HG03575 (cell line): ENCODE measurements at regions not wholly inside any gene's neighbourhood (a gene's known extent, or its start where the extent isn't known, plus 50 kb on each side); places are given as distances from the start of the nearest gene placed in this dataset.
"Not testable (repeated sequence)": the region's sequence is repeated elsewhere in the genome, so short reads cannot be mapped to it uniquely, and the experiment has no call there.

Experiments used
- ATAC-seq: cut with Tn5 transposase; IDR thresholded peaks from one replicate; pipeline ENCODE4 v1.9.1; 2021; ENCODE audit not compliant: unreplicated experiment, insufficient number of reproducible peaks, low FRiP score; ENCODE audit errors: extremely low read depth

DNA sequence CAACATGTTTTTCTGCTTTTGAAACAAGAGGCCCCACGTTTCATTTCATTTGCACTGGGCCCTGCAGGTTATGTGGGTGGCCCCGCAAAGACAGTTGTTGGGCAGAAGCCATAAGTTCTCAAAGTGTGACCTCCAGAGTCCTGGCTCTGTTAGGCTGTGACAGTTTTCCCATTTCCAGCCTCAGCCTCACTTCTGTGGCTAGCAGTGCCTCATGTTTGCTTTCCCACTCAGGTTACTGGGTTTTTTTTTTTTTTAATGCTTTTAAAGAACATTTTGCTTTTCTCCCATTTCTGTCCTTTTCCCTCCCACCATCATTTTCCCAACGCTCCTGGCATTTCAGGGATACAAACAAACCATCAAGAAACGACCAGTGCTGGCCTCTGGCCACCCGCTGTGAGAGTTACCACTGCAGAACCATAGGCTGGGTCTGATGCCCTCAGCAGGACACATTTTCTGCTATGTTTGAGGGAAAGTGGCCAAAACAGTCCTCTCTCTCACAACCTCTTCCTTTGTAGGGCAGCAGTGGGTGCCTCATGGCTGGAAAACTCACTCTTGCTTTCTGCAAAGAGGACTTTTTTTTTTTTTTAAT lies 159.0 kb upstream of the MPHOSPH6 start:
- ATAC-seq: no peak

DNA sequence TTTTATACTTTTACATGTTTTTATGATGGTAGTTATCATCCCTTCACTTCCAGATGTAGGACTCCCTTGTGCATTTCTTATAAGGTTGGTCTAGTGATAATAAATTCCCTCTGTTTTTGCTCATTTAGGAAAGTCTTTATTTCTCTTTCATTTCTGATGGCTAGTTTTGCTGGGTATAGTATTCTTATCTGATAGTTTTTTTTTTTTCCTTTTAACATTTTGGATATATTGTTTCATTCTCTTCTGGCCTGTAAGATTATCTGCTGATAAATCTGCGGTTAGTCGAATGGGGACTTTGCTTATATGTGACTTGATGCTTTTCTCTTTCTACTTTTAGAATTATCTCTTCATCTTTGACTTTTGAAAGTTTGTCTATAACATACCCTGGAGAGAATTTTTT lies 153.1 kb upstream of the MPHOSPH6 start:
- ATAC-seq: no peak

DNA sequence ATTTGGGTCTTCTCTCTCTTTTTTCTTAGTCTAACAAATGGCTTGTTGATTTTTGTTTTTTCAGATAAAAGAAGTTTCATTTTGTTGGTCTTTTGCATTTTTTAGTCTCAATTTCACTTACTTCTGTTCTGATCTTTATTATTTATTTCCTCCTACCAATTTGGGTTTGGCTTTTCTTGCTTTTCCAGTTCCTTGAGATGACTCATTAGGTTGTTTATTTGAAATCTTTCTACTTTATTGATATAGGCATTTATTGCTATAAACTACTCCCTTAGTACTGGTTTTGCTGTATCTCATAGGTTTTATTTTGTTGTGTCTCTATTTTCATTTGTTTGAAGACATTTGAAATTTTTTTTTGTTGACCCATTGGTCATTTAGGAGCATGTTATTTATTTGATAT lies 152.2 kb upstream of the MPHOSPH6 start:
- no peak for ATAC-seq

DNA sequence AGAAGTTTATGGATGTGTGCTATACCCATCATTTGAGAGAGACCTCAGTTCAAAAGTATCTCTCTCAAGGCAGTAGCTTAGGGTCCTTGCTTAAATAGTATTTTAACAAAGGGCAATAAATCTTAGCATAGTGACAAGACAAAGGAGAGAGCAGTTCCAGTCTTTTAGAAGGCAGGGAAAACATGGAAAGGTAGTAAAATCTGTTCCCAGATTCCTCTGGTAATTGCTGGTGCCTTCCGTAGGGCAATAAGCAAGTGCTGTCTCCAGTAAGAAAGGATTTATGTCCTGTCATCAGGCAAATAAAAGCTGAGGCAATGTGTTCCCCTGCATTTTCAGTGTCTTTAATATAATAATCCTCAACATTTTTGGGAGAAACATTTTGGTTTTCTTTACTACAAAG lies 149.0 kb upstream of the MPHOSPH6 start:
- ATAC-seq: no peak

DNA sequence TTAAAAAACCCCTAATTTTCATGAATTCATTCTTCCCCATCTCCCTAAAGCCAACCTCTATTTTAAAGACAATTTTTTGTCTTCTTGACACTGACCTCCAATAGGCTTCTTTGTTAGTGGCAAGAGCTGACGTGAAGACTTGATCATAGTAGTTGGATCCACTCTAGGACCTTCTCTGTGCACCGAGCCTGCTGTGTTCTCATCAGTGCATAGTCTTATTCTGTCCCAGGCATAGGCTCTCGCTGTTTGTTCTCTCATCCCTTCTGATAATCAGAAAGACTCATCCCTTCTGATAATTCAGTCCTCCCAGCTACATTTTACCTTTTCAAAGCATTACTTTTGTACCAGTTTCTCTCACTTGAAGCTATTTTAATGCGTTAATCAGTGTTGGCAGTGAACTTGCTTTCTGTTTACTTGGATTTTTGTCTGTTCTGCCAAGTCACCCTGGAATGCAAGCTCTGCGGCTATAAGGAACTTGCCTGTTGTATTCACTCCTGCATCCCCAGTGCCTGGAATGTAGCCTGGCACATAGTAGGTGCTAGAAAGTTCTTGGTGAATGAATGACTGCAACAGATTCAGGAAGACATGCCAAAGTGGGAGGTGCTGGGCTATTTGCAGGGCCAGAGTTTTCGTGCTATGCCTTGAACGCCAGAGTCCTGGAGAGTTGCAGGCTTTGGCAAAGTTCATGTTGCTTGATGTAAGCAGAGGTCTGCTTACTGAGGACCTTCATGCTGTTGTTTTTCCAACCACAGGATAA lies 147.6 kb upstream of the MPHOSPH6 start:
- ATAC-seq: no peak

DNA sequence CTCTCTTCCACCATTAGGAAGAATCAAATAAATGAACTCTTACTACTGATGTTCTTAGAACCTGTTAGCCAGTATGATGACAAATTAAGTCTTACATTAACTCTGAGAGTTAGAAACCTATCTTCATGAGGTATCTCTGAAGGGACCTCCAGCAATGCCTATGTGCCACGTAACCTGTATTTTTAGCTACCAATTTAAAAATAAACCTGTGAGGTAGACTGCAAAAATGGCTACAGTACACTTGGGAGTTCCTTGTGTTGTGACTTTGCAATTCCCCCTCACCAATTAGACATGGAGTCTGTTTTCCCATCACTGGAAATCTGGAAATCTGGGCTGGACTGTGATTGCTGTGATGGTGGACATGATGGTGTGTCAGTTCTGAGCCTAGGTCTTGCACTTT lies 143.7 kb upstream of the MPHOSPH6 start:
- no peak for ATAC-seq

DNA sequence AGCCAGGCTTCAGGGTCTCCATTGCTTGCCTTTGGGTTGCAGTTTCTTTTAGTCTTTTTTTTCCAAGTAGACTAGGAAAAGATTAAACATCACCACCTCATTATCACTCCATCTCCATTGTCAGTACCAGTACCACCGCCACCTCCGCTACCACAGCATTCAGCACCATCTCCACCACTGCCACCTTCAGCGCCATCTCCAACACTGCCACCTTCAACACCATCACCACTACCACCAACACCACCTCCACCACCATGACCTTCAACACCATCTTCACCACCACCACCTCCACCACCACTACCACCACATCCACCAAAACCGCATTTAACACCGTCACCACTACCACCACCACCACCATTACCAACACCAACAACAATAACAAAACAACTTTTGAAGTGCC lies 141.5 kb upstream of the MPHOSPH6 start:
- no peak for ATAC-seq

DNA sequence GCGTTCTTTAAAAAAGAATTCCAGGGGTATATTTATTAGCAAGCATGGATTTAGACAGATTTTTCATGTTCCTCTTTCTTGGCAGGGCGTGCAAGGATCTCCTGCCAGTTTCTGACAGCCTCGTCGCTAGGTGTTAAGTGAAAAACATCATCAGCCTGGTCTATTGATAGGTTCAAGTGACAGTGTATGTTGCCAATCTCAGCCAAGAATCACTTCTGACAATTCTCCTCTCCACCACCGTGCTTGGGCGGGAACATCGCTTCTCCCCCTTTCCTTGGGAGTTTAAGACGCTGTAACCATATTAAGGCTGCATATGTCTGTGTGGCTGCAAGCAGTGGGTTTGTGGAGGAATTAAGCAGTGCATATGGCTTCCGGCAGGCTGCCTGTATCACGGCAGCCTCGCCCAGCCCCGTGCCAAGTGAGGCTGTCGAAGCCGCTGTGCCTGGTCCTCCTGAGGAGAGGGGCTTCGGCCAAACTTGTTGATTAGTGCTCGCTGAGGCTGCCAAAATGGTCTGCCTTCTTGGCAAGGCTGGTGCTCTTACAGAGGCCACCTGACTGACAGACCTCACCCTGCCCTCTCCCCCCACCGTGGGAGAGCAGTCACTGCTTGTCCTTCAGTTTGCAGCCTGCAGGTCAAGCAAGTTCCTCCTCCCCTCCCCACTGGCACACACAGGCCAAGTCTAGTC lies 132.2 kb upstream of the MPHOSPH6 start:
- no peak for ATAC-seq

DNA sequence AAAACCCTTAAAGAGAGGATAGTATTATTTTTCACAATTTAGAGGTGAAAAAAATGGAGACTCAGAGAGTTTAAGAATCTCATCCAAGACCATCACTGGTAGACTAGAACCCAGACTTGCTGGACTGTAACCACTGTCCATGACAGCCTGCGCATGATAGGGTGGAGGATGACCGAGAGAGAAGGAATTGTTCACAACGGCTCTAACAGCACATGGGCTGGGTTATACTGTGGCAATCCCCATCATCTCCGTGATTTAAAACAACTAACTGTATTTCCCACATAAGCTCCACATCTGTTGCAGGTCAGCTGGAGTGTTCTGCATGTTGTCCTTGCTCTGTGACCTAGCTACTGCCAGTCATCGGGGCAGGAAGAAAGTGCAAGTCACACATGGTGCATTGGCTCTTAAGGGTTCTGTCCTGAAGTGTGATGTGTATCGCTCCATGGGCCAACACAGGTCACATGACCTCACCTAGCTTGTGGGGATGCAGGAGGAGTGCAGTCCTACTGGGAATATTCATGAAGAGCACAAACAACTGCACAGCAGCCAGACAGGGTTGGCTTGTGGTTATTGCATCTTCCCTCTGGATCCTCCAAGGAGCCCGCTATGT lies 131.2 kb upstream of the MPHOSPH6 start:
- ATAC-seq: no peak

DNA sequence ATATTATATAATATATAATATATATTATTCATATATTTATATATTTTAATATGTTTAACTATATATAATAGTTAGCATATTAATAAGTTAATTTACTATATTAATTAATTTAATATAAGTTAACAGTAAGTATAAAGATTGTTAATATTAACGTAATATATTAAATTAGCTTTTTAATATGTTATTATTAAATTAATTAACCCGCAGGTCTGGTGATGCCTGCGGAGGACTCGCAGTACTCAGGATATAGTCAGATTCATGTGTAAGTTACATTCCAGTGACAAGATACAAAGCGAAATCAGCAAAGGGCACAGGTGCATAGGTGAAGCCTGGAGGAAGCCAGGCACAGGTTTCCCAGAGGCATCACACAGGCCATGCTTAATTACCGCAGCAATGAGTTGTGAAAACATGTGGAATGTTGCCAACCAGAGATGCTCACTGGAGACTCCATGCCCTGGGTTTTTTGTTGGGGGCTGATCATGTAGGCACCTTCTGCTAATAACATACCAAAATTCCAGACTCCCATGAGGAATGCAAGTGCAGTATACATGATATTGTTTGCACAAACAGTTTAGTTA lies 130.4 kb upstream of the MPHOSPH6 start:
- no peak for ATAC-seq

DNA sequence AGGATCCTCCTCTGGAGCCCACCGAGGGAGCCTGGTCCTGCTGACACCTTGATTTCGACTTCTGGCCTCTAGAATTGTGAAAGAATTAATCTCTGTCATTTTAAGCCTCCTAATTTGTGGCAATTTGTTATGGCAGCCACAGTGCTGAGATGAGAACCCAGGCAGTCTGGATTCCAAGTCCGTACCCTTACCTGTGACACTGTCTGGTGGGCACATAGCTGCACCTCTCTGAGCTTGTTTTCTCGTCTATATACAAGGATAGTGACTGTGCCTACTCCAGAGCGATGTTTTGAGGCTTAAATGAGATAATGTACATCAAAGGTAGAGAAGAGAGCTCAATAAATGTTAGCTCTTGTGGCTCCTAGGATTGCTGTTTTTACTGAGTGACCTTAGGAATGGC lies 128.4 kb upstream of the MPHOSPH6 start:
- ATAC-seq: no peak

DNA sequence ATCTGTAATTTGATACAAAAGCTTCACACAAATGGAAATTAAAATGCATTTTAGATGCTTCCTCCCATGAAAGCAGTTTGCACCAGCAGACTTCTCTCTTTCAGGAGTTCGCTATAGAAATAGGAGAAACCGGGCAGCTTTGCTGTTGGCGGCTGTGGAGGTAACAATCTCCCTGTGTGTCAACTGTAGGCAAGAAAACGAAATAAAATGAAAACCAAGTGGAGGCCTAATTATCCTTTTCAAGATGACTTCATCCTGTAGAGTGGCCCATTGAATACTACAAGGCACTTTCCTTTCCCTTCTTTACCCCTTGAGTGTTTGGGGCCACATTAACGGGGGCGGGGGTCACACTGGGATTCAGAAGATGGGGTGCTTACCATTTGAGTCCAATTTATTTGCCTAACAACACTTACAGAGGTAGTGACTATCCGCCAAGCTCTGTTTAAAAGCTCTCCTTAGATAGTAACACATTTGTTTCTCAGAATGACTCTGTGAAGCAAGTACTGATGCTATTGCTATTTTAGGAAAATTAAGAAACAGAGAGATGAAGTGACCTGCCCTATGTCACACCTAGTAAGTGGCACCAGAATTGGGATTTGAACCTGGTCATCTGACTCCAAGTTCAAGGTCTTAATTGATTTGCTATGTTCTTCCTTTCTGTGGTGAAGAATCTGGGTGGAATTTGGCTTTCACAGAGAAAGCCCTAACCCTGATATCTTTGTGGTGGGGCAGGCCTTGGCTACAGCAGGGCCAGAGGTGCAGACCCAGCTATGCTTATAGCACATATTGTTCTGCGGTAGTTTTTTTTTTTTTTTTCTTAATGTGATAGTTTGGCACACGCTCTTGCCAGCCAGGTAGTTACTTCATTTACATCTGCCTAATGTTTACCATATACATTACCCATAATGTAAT lies 125.5 kb upstream of the MPHOSPH6 start:
- no peak for ATAC-seq

DNA sequence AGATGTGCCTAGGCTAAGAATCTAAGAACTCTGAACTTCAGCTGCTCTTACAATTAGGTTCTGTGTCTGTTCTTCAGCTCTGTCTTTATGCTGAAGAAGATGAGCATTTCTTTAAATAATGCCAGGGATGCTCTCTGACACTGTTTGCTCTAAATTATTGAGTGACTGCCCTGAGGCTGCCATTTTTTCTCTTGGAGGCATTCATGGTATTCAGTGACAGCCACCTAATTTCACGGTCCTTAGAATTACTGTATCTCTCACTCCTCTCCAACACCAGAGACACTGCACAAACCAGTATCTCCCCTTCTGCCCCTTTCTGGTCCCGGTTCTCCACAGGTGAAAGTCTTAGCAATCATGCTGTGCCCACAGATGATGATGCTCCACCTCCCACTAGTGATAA lies 123.6 kb upstream of the MPHOSPH6 start:
- no peak for ATAC-seq

DNA sequence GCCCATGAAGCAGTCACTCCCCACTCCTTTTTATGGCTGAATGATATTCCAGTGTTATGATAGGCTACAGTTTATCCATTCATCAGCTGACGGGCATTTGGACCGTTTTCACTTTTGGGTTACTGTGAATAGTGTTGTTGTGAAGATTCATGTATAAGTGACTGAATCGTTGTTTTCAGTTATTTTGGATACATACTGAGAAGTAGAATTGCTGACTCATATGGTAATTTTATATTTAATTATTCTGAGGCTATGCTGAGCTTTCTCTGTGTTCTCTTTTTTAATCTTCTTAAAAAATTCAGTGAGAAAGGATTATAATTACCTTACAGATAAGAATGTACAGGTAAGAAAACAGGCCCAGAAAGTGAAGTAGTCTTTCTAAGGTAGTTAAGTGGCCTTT lies 117.9 kb upstream of the MPHOSPH6 start:
- ATAC-seq: no peak

DNA sequence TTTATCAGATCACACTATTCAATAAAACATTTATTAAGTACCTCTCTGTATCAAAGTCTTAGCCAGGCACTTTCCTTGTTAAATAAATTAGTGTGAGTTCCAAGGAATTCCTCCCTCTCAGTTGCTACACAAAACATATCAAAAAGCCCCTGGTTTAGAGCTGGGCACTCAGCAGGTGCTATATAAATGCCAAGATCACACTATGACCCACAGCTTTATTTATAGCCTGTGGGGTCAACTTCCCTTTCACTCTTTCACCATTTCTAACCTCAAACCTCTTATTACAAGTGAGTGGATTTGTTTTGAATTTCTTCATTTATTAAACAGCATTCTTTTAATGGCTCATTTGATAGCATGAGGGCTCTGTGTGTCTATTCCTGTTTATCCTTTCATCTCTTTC lies 112.6 kb upstream of the MPHOSPH6 start:
- no peak for ATAC-seq

DNA sequence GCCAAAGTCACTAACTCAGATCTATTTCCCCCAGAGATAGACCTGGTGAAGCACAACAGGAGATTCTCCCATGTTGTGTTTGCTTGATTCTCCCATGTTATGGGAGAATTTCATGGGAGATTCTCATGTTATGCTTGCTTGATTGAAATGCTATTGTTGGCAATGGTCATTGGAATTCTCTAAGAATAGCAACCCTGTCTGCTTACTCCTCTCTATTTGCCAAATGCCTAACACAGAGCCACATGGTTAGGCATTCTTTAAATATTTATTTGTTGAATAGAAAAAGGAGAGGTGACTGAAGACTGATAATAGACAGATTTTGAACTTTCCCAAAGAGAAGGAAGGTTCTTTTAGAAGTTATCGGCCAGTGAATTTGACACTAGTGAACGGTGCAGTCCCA lies 111.5 kb upstream of the MPHOSPH6 start:
- ATAC-seq: no peak

DNA sequence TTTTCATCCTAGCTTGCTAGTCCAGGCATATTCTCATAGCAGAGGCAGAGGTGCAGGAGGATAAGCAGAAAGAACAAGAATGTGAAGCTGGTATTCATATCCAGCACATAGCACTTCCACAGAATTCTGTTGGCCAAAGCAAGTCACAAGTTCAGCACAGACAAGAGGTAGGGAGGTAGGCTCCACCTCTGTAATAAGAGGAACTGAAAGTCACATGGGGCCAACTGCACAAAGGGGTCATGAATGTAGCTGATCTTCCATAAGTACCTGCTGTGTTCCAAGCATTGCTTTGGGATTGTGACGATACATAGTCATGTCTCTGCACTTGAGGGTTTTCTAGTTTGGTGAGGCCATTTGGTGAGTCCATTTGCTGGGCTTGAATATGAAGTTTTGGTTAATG lies 110.8 kb upstream of the MPHOSPH6 start:
- no peak for ATAC-seq

DNA sequence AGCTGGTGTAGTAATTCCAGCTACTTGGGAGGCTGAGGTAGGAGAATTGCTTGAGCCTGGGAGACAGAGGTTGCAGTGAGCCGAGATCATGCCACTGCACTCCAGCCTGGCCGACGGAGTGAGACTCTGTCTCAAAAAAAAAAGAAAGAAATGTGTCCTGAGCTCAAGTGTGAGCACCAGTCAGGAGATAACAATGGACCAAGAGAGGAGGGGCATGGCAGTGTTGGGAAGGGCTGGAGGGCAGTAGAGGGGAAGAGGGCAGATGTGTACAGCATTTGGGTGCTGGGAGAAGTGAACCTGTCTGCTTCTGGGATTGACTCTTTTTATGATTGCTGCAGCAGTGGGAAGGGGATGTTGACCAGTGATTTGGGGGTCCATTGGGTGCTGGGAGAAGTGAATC lies 105.3 kb upstream of the MPHOSPH6 start:
- not testable (repeated sequence) for ATAC-seq

DNA sequence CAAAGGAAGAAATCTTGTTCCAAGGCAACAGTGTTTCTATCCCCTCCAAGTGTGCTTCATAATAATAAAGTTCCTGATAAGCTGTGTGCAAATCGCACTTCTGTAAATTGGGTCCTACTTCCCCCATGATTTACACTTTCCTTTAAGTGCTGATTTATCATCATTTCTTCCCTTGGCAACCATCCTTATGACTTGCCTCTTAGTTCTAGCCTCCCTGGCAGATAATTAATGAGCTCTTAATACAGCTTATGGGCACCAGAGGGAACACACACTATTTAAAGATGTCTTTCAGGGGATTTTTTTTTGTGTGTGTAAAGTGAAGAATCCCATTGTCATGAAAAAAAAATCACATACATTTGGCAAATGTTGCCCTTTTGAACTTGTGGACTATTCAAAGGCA lies 101.6 kb upstream of the MPHOSPH6 start:
- ATAC-seq: no peak
